H1 (cell line): ENCODE measurements at regions not wholly inside any gene's neighbourhood (a gene's known extent, or its start where the extent isn't known, plus 50 kb on each side); places are given as distances from the start of the nearest gene placed in this dataset.

Experiments
- CTCF ChIA-PET: fragments of 300-600 bp; sonication (Branson Sonifier 250); formaldehyde crosslinking; loops from one replicate; lab custom pipeline; 2021; ENCODE audit not compliant: partially characterized antibody; lab: Charles Lee
- POLR2A ChIA-PET: fragments of 300-600 bp; sonication (Branson Sonifier 250); formaldehyde crosslinking; loops from one replicate; lab custom pipeline; 2021; ENCODE audit warnings: inconsistent platforms; ENCODE audit not compliant: partially characterized antibody; lab: Charles Lee
- DNase-seq, 2 experiments: peaks; one replicate each; pipeline versions ENCODE4 v3.0.0 to v3.0.0-alpha.2; 2010 to 2022; ENCODE audit warnings: low spot score in 2 of 2, low read depth in 1 of 2, mixed read lengths in 1 of 2
- FAIRE-seq: peaks from 2 replicates; lab custom pipeline; 2011; peaks lifted over from hg19 to GRCh38; lab: Jason Lieb, UNC
- H2AFZ ChIP-seq: 2 replicates; pipeline ENCODE4 v1.8.1; 2012; ENCODE audit warnings: low read length, inconsistent platforms
- H2AK5ac ChIP-seq: 2 replicates; pipeline ENCODE4 v1.6.1; 2013; ENCODE audit warnings: low read depth, low read length
- H2BK120ac ChIP-seq: replicated peaks from 2 replicates; pipeline ENCODE3; 2013; ENCODE audit warnings: low read depth, low read length, inconsistent platforms
- H2BK12ac ChIP-seq: 2 replicates; pipeline ENCODE4 v1.6.1; 2013; ENCODE audit warnings: low read depth, low read length
- H2BK15ac ChIP-seq: 2 replicates; pipeline ENCODE4 v1.6.1; 2013; ENCODE audit warnings: low read length
- H2BK20ac ChIP-seq: 2 replicates; pipeline ENCODE4 v1.6.1; 2013; ENCODE audit warnings: low read length
- H2BK5ac ChIP-seq: 2 replicates; pipeline ENCODE4 v1.6.1; 2013; ENCODE audit warnings: low read depth, low read length
- H3K14ac ChIP-seq: 2 replicates; pipeline ENCODE4 v1.6.1; 2013; ENCODE audit warnings: inconsistent platforms; ENCODE audit not compliant: insufficient read length
- H3K18ac ChIP-seq: 2 replicates; pipeline ENCODE4 v1.6.1; 2013; ENCODE audit warnings: low read length; ENCODE audit errors: extremely low read depth
- H3K23ac ChIP-seq: 2 replicates; pipeline ENCODE4 v1.6.1; 2013; ENCODE audit warnings: inconsistent platforms; ENCODE audit not compliant: insufficient read length
- H3K23me2 ChIP-seq: 2 replicates; pipeline ENCODE4 v1.6.1; 2013; ENCODE audit warnings: low read depth, low read length
- H3K27ac ChIP-seq: 2 replicates; pipeline ENCODE4 v1.6.1; 2011; ENCODE audit warnings: low read depth, low read length, inconsistent platforms
- H3K27me3 ChIP-seq, 4 experiments: replicated peaks in 1 of 4; 1 replicate in 1 of 4; 2 replicates in 3 of 4; pipeline versions ENCODE4 v1.6.1 to v1.8.1; 2011 to 2013; ENCODE audit warnings: low read length in 3 of 4, mild to moderate bottlenecking in 3 of 4, inconsistent platforms in 2 of 4, mixed read lengths in 2 of 4, moderate library complexity in 1 of 4; ENCODE audit not compliant: control insufficient read depth in 3 of 4, insufficient read depth in 3 of 4; ENCODE audit errors: extremely low read depth in 1 of 4
- H3K36me3 ChIP-seq, 4 experiments: 2 replicates each; pipeline versions ENCODE4 v1.6.1 to v1.8.1; 2011 to 2013; ENCODE audit warnings: mild to moderate bottlenecking in 4 of 4, low read length in 3 of 4, moderate library complexity in 2 of 4, control low read depth in 1 of 4, inconsistent platforms in 1 of 4; ENCODE audit not compliant: insufficient read depth in 4 of 4, control insufficient read depth in 2 of 4
- H3K4ac ChIP-seq: replicated peaks from 2 replicates; pipeline ENCODE3; 2013; ENCODE audit warnings: low read length, low read depth, mixed read lengths, inconsistent platforms; ENCODE audit not compliant: insufficient read length
- H3K4me1 ChIP-seq, 4 experiments: replicated peaks in 1 of 4; 1 replicate in 1 of 4; 2 replicates in 3 of 4; pipeline versions ENCODE4 v1.6.1 to v1.8.1; 2011 to 2013; ENCODE audit warnings: low read length in 3 of 4, inconsistent platforms in 2 of 4, mixed read lengths in 1 of 4; ENCODE audit not compliant: insufficient read depth in 4 of 4, control insufficient read depth in 3 of 4
- H3K4me2 ChIP-seq, 2 experiments: 2 replicates each; pipeline versions ENCODE4 v1.6.1 to v1.8.1; 2011 to 2013; ENCODE audit warnings: low read depth in 2 of 2, low read length in 2 of 2, control low read depth in 1 of 2, inconsistent platforms in 1 of 2, mild to moderate bottlenecking in 1 of 2; ENCODE audit not compliant: insufficient read depth in 1 of 2
- H3K4me3 ChIP-seq, 4 experiments: fragments of 200-600, 300-600 bp in 1 of 4; sonication (generic), shearing (Covaris generic), sonication (Bioruptor Twin) in 1 of 4; 2 replicates each; pipeline versions ENCODE4 v1.5.1 to v1.8.1; 2011 to 2016; ENCODE audit warnings: low read length in 4 of 4, low read depth in 3 of 4, control low read depth in 2 of 4, inconsistent platforms in 2 of 4, mild to moderate bottlenecking in 2 of 4, mixed read lengths in 1 of 4, moderate library complexity in 1 of 4; ENCODE audit not compliant: insufficient read depth in 2 of 4; ENCODE audit errors: extremely low read depth in 1 of 4
- H3K56ac ChIP-seq: replicated peaks from 2 replicates; pipeline ENCODE3; 2013; ENCODE audit warnings: low read depth, mild to moderate bottlenecking, mixed read lengths, low read length, inconsistent platforms; ENCODE audit not compliant: insufficient read length
- H3K79me1 ChIP-seq: 2 replicates; pipeline ENCODE4 v1.6.1; 2013; ENCODE audit warnings: low read depth, low read length, control low read depth
- H3K79me2 ChIP-seq, 2 experiments: 2 replicates each; pipeline versions ENCODE4 v1.6.1 to v1.8.1; 2012 to 2013; ENCODE audit warnings: low read length in 2 of 2, mild to moderate bottlenecking in 2 of 2, inconsistent platforms in 1 of 2; ENCODE audit not compliant: insufficient read depth in 2 of 2, control insufficient read depth in 1 of 2
- H3K9ac ChIP-seq, 4 experiments: replicated peaks in 1 of 4; 1 replicate in 1 of 4; 2 replicates in 3 of 4; pipeline versions ENCODE4 v1.6.1 to v1.8.1; 2011 to 2013; ENCODE audit warnings: low read depth in 3 of 4, low read length in 3 of 4, control low read depth in 2 of 4, mild to moderate bottlenecking in 2 of 4, moderate library complexity in 2 of 4, inconsistent platforms in 1 of 4; ENCODE audit errors: extremely low read depth in 1 of 4
- H3K9me3 ChIP-seq, 2 experiments: 2 replicates each; pipeline versions ENCODE4 v1.6.1 to v1.8.1; 2012 to 2013; ENCODE audit warnings: mild to moderate bottlenecking in 2 of 2, moderate library complexity in 2 of 2, control low read depth in 1 of 2, inconsistent platforms in 1 of 2, low read depth in 1 of 2, low read length in 1 of 2, mixed read lengths in 1 of 2; ENCODE audit not compliant: insufficient read depth in 2 of 2
- H4K20me1 ChIP-seq, 2 experiments: replicated peaks in 1 of 2; 2 replicates each; pipeline versions ENCODE3 to v1.8.1; 2011 to 2013; ENCODE audit warnings: inconsistent platforms in 2 of 2, low read length in 2 of 2, mild to moderate bottlenecking in 1 of 2; ENCODE audit not compliant: insufficient read depth in 2 of 2, control insufficient read depth in 1 of 2
- H4K5ac ChIP-seq: 2 replicates; pipeline ENCODE4 v1.6.1; 2013; ENCODE audit warnings: low read length, low read depth, mixed read lengths, inconsistent platforms; ENCODE audit not compliant: insufficient read length
- H4K8ac ChIP-seq: 2 replicates; pipeline ENCODE4 v1.8.0; 2013; ENCODE audit warnings: mild to moderate bottlenecking, moderate library complexity, low read length, inconsistent platforms; ENCODE audit not compliant: insufficient read depth; ENCODE audit errors: extremely low read depth
- H4K91ac ChIP-seq: replicated peaks from 2 replicates; pipeline ENCODE3; 2013; ENCODE audit warnings: low read length, mixed read lengths, inconsistent platforms; ENCODE audit not compliant: insufficient read length
- CHD2 ChIP-seq: IDR thresholded peaks from 2 replicates; pipeline ENCODE4 v1.6.1; 2012; ENCODE audit warnings: low read length, improper control_type of control experiment
- HDAC6 ChIP-seq: IDR thresholded peaks from one replicate; pipeline ENCODE4 v1.7.1; 2012; ENCODE audit warnings: low read depth, mild to moderate bottlenecking, inconsistent platforms, low read length, moderate library complexity
- WGBS, 2 experiments: shearing (Covaris generic) in 1 of 2; methylation state at CpG; one replicate each; pipeline versions ENCODE4 v1.1.6 to v1.1.7; 2013 to 2015; ENCODE audit warnings: low lambda C conversion rate in 2 of 2, mixed read lengths in 2 of 2, inconsistent platforms in 1 of 2, low coverage in 1 of 2, missing lambda C conversion rate in 1 of 2; ENCODE audit not compliant: insufficient replicate concordance in 2 of 2, insufficient coverage in 1 of 2, insufficient read length in 1 of 2; ENCODE audit errors: extremely low coverage in 1 of 2, missing lambda C conversion rate in 1 of 2; 5-methylcytosine and 5-hydroxymethylcytosine counted together

DNA sequence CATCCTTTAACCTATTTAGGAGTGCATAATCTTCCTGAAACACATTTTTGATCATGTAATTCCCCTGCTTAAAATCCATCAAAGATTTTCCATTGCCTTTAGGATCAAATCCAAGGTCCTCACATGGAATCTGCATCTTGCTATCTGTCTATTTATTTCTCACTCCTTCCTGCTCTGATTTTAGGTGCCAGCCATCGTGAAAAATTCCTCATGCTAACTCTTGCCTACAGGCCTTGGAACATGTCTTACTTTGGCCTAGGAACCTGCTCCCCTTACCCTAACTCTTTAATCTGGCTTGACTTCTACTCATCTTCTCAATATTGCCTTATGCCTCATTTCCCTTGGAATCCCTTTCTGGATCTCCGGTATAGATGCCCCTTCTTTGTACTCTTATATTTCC lies 1074.3 kb downstream of the TTLL7 start:
- no peaks in the 10 kb centered on the region for H3K9me3 ChIP-seq
- no peaks in the 10 kb centered on the region for H3K23me2 ChIP-seq
- H2AFZ ChIP-seq, result no peak overlapping the region
- H2BK12ac ChIP-seq, result no peak overlapping the region
- H2BK5ac ChIP-seq, result no peak overlapping the region
- no peaks in the 10 kb centered on the region for H3K36me3 ChIP-seq
- no peaks in the 10 kb centered on the region for H4K20me1 ChIP-seq
- H3K4me1 ChIP-seq, result peaks cover 0 to 2% (median 0%) of the 10 kb centered on the region in 4 experiments; a peak in 1 of 7 replicates
- H4K5ac ChIP-seq, result no peak overlapping the region
- H3K18ac ChIP-seq, result no peak overlapping the region
- ChIA-PET POLR2A (no interaction called here), CTCF (no interaction called here)
- no peak overlapping the region for H2BK120ac ChIP-seq
- no peak overlapping the region for H4K91ac ChIP-seq
- H3K4ac ChIP-seq, result no peak overlapping the region
- H3K56ac ChIP-seq, result no peak overlapping the region
- no peak overlapping the region for H3K27ac ChIP-seq
- no peak overlapping the region for H2BK15ac ChIP-seq
- no peak overlapping the region for H3K23ac ChIP-seq
- no peak overlapping the region for H2AK5ac ChIP-seq
- H4K8ac ChIP-seq, result no peak overlapping the region
- no peak for FAIRE-seq
- no peaks in the 10 kb centered on the region for H3K79me2 ChIP-seq
- DNase-seq, result no peak
- H3K14ac ChIP-seq, result no peak overlapping the region
- no peaks in the 10 kb centered on the region for H3K27me3 ChIP-seq
- H3K4me2 ChIP-seq, result no peak overlapping the region
- H3K4me3 ChIP-seq, result no peak overlapping the region
- no peak overlapping the region for H3K9ac ChIP-seq
- H2BK20ac ChIP-seq, result no peak overlapping the region
- H3K79me1 ChIP-seq, result no peaks in the 10 kb centered on the region
- WGBS, 2 experiments, result 85% methylated on average over 2 of the region's 2 CpGs; no CpG with 5 or more reads in 1 of the 2 experiments
- no peak for TF ChIP-seq HDAC6
- TF ChIP-seq CHD2, result no peak
